ENCODE measurements at regions not wholly inside any gene's neighbourhood (a gene's known extent, or its start where the extent isn't known, plus 50 kb on each side); places are given as distances from the start of the nearest gene placed in this dataset.

- no peak for DNase-seq (ENCODE audit: low read depth)
- no peak for TF ChIP-seq CTCF (IDR thresholded peaks at IDR 0.05; ENCODE audit: insufficient read depth, low read length)
Observed at GRCh38 chr11:45060707-45061106, 85.7 kb upstream of the PRDM11 start.

GRCh38 chr11:45061641-45062040 lies 84.8 kb upstream of the PRDM11 start:
- no peak for DNase-seq (ENCODE audit: low read depth)
- TF ChIP-seq CTCF (IDR thresholded peaks at IDR 0.05; ENCODE audit: insufficient read depth, low read length): no peak
- no peak overlapping the region for H3K4me3 ChIP-seq (ENCODE audit: low read depth, low read length)

More at GRCh38 chr11:45060707-45061106, 85.7 kb upstream of the PRDM11 start:
- no peak overlapping the region for H3K4me3 ChIP-seq (ENCODE audit: low read depth, low read length)

- no peak for TF ChIP-seq CTCF (IDR thresholded peaks at IDR 0.05; ENCODE audit: insufficient read depth, low read length)
- DNase-seq (ENCODE audit: low read depth): no peak
- H3K4me3 ChIP-seq (ENCODE audit: low read depth, low read length): no peak overlapping the region
Observed at GRCh38 chr11:45062115-45062514, 84.3 kb upstream of the PRDM11 start.

GRCh38 chr11:45062974-45063635 lies 83.3 kb upstream of the PRDM11 start:
- no peak overlapping the region for H3K4me3 ChIP-seq (ENCODE audit: low read depth, low read length)
- no peak for DNase-seq (ENCODE audit: low read depth)
- TF ChIP-seq CTCF (IDR thresholded peaks at IDR 0.05; ENCODE audit: insufficient read depth, low read length): no peak

- no peak for DNase-seq (ENCODE audit: low read depth)
- TF ChIP-seq CTCF (IDR thresholded peaks at IDR 0.05; ENCODE audit: insufficient read depth, low read length): no peak
Observed at GRCh38 chr11:45063669-45064068, 82.8 kb upstream of the PRDM11 start.

GRCh38 chr11:45067966-45068365 lies 78.5 kb upstream of the PRDM11 start:
- no peak for DNase-seq (ENCODE audit: low read depth)
- TF ChIP-seq CTCF (IDR thresholded peaks at IDR 0.05; ENCODE audit: insufficient read depth, low read length): no peak
- no peak overlapping the region for H3K4me3 ChIP-seq (ENCODE audit: low read depth, low read length)

More at GRCh38 chr11:45063669-45064068, 82.8 kb upstream of the PRDM11 start:
- no peak overlapping the region for H3K4me3 ChIP-seq (ENCODE audit: low read depth, low read length)

GRCh38 chr11:45071232-45071631 lies 75.2 kb upstream of the PRDM11 start:
- no peak overlapping the region for H3K4me3 ChIP-seq (ENCODE audit: low read depth, low read length)
- no peak for TF ChIP-seq CTCF (IDR thresholded peaks at IDR 0.05; ENCODE audit: insufficient read depth, low read length)
- DNase-seq (ENCODE audit: low read depth): no peak

All from fibroblast of the aortic adventitia (primary cell).